ENCODE measurements at regions not wholly inside any gene's neighbourhood (a gene's known extent, or its start where the extent isn't known, plus 50 kb on each side); places are given as distances from the start of the nearest gene placed in this dataset.

DNA sequence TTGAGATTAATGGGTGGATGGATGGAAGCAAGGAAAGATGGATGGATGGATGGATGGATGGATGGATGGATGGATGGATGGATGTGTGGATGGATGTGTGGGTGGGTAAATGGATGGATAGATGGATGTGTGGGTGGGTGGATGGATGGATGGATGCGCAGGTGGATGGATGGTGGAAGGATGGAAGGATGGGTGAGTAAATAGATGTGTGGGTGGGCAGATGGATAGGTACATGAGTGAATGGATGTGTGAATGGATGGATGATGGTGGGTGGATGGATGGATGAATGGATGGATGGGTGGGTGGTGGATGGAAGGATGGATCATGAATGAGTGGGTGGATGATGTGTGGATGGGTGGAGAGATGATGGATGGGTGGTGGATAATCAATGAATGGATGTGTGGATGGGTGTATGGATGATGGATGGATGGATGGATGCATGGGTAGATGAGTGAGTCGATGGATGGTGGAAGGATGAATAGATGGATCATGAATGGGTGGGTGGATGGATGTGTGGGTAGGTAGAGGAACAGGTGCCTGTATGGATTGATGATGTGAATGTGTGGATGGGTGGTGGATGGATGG is 375.2 kb downstream of the BRD1 start:
- DNase-seq (ENCODE audit: low spot score), result peak; percentile 12
- intact Hi-C loops (cut with DNase I), result no loop called here

DNA sequence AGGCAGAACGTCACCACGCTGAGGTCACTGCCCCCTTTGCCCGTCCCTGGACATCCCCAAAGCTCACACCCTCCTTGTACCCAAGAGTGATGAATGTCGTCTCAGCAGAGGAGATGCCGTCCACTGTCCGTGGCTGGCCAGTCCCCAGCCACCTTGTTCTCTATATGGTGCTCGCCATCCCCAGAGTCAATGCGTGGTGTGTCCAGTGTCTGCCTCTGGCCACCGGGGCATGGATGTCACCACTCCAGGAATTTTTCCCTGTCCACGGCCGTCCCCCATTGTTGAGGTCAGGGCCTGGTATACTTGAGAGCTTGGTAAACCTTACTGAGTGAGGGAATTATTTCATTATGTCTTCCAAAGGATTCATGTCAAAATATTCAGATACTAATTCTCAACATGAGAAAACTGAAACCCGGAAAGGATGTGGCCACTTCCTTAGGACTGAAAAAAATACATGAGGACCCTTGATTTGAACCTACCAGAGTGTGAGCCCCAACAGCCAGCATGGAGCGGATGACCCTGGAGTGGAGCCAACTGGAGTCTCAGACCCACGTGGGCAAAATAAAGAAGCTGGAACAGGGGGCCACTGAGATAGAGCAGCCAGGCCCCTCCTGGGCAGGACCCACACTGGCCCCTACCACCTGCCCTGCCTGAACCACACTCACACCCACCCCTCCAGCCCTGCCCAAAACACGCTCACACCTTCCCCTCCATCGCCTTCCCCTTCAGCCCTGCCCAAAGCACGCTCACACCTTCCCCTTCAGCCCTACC is 376.4 kb downstream of the BRD1 start:
- intact Hi-C loops (cut with DNase I), result no loop called here
- peak; percentile 73 for DNase-seq (ENCODE audit: low spot score)

DNA sequence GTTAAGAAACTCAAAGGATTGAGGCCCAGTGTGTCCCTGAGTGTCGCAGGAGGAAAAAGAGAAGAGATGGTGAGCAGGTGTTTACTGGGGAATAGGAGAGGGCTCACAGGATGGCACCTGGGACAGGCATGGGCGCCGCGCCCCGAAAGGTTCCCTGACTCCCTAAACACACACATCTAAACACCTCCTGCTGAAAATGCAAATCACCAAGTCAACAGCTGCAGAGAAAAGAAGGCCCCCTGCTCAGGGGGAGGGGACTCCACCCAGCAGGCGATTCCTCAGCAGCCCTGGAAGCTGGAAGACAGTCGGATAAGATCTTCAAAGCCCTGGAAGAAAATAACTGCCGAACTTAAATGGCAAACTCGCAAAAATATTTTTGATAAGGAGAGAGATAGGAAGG is 377.2 kb downstream of the BRD1 start:
- intact Hi-C loops (cut with DNase I), result no loop called here
- DNase-seq (ENCODE audit: low spot score), result no peak

DNA sequence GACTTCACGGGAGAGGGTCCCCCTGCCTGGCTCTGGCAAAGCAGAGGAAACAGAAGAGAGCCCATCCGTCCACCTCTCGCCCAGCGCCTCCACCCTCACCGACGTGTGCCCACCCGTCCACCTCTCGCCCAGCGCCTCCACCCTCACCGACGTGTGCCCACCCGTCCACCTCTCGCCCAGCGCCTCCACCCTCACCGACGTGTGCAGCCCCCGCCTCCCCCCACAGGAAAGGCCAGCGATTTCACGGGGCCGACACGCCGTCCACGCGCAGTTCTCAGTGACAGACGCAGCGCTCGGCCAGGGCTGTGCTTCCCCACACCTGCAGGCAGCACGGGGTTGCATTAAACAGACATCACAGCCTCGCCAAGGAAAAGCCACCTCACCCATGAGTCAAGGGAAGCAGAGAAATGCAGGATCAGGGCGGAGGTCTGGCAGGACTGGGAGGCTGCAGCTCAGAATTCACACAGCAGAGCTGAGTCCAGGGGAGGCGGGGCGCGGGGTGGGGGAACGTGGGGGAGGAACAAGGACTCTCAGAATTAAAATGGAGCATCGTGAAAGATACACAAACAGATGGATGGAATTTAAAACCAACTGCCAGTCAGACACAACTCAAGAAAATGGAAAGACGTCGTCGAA is 377.7 kb downstream of the BRD1 start:
- intact Hi-C loops (cut with DNase I), result no loop called here
- DNase-seq (ENCODE audit: low spot score), result no peak

DNA sequence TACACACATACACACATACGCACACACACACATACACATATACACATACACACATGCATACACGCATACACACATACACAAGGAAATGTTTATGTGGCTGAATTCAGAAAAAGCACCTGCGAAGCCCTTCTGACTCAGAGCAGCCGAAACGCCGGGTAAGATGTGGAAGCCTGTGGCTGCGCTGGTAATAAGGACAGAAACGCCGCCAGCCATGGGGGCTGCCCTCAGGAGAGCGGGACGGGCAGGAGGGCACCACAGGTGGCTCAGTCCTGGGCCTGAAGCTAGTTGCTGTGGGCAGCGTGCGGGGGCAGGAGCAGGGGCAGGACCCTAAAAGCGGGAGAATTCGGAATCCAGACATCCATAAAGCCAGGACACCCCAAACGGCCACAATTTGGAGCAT is 378.3 kb downstream of the BRD1 start:
- intact Hi-C loops (cut with DNase I), result no loop called here
- no peak for DNase-seq (ENCODE audit: low spot score)

DNA sequence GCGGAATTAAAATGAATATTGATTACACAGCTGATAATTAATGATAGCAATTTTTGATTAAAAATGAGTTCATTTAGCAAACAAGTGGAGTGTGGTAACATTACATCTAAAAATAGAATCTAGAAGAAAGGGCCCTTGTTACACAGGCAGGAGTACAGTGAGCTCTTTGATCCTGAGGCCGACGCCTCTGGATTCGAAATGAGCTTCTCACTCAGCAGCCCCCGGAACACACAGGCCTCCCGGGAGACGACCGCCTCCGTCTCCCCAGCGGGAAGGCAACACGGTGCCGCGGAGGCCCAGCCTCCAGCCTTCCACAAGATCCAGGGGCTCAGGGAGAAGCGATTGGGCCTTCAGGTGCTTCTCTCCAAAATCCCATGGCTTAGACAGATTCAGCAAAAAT is 379.1 kb downstream of the BRD1 start:
- no peak for DNase-seq (ENCODE audit: low spot score)
- intact Hi-C loops (cut with DNase I), result no loop called here

DNA sequence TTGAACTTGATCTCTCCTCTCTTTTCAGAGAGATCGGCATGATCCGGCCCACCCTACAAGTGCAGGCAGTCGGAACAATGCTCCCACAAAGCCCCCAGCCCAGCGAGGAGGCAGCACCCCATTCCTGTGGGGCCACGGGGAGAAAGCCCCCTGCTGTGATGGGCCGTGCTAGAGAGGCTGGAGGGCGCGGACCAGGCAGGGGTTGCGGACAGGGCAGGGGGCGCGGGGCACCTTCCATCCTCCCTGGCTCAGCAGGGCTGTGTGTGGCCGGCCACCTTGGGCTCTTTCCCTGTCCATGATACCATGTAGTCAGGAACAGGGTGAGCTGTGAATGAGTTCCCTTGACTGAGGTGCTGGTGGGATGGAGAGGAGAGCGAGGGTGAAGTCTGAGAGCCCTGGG is 379.8 kb downstream of the BRD1 start:
- no peak for DNase-seq (ENCODE audit: low spot score)
- intact Hi-C loops (cut with DNase I), result no loop called here

DNA sequence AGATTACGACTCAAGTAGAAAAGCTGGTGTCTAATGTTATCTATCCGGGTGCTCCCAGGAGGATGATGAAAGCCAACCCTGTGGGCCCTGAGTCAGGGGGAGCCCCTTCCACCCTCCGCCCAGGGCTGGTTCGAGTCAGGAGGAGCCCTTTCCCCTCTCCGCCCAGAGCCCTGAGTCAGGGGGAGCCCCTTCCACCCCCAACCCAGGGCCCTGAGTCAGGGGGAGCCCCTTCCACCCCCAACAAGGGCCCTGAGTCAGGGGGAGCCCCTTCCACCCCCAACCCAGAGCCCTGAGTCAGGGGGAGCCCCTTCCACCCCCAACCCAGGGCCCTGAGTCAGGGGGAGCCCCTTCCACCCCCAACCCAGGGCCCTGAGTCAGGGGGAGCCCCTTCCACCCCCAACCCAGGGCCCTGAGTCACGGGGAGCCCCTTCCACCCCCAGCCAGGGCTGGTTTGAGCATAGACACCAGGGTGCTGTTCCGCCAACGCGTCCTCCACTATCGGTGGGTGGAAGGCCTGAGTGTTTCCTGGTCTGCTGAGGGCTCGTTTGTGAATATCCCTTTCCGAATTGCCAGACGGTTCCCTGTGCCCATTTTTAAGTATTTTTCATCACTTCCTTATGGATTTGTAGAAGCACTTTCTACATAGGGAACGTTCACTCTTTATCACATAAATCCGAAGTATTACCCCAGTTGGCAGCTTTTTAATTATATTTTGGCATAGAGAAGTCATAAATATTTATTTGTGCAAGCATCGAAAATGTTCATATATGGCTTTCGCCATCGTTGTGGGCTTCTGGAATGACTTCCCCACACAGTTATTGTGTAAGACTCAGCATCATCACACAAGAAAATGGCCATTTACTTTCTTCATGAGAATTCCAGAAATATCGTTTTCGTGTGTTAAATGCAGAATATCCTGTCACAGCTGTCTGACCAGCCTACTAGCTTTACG is 380.6 kb downstream of the BRD1 start:
- DNase-seq (ENCODE audit: low spot score), result no peak
- intact Hi-C loops (cut with DNase I), result no loop called here

DNA sequence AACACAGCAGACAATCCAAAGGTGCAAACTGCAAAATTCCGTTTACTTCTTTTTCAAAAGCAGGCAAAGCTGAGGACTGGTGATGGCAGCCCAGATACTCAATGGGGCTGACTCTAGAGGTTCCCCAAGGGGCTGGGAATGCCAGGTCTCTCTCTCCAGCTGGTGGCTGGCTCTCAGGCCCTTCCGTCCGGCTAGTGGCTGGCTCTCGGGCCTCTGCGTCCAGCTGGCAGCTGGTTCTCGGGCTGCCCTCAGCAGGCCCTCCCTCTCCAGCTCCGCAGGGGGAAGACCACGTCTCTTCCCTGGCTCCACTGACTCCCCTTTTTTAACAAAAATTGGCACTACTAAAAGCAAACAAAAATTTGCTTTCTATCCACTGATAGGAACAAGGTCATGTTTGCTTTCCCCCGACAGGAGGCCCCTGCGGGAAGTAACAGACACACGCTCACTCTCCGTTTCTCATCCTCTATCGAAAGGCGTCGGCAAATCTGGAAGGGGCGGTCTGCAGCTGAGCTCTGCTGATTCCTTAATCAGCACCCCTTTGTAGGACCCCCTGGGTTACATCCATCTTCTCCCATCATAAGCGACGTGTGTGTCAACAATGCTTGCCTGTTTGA is 381.4 kb downstream of the BRD1 start:
- DNase-seq (ENCODE audit: low spot score), result no peak
- intact Hi-C loops (cut with DNase I), result no loop called here

DNA sequence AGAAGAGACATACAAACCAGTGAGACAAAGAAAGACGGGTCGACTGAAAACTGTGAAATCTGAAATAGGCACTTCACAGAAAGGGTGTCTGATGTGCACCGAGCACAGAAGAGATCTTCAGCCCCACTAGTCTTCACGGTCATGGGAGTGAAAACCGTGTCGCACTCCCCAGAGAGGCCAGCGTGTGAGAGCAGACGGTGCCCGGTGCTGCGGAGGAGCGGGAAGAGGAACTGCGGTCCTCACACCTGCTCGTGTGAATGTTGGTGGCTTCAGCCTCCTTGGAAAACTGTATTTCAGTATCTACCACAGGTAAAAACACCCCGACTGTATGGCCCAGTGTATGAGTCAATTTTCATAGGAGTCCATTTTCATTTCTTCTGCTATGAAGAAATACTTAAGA is 382.9 kb downstream of the BRD1 start:
- DNase-seq (ENCODE audit: low spot score), result peak; percentile 31
- intact Hi-C loops (cut with DNase I), result no loop called here

DNA sequence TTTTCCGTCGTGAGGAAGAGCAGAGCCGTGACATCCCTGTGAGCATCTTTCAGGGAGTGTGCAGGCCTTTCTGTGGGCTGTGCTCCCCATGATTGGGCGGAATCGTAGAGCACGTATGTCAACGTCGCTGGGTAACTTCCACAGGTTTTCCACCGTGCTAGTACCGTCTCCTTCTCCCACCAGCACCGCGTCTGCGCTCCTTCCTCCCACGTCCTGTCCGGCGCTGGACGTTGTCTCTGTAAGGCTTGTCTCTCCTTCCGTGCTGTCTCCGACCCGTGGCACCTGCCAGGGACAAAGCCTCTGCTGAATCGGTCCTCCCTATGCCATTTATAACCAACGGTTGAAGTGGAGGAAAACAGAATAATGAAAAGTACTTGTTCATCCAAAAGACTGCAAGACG is 386.7 kb downstream of the BRD1 start:
- peak; percentile 78 for DNase-seq (ENCODE audit: low spot score)
- intact Hi-C loops (cut with DNase I), result no loop called here

DNA sequence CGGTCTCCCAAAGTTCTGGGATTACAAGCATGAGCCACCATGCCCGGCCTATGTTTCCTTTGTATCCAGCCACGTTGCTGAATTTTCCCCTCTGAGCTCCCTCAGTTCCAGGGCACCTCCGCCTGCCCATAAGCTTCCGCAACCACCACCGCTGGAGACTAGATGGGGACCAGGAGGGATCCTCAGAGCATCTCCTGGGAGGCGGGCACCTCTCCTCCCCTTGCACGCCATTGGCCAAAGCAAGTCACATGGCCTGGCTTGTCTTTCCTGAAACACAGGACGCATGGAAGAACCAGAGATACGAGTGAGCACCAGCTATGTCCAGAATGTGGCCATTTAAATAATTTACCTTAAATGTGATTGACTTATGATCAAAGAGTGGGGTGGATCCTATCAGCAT is 388.3 kb downstream of the BRD1 start:
- intact Hi-C loops (cut with DNase I), result no loop called here
- peak; percentile 47 for DNase-seq (ENCODE audit: low spot score)

DNA sequence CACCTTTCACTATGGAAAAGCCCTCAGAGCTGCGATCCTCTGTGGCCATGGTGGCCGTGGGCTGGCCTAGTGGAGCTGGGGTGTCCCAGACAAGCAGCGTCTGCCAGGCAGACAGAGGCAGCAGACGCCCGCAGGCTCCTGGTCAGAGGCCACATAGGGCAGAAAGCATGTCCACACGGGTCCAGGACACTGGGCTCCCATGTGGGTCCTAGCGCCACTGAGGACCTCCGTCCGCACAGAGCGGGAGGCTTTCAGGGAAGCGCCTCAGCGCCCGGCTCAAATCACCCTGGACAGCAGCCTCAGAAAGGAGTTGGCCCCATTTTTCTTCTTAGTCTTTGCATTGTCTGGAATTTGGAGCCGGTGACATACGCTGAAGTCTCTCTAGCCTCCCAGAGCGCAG is 389.7 kb downstream of the BRD1 start:
- no peak for DNase-seq (ENCODE audit: low spot score)
- intact Hi-C loops (cut with DNase I), result no loop called here

DNA sequence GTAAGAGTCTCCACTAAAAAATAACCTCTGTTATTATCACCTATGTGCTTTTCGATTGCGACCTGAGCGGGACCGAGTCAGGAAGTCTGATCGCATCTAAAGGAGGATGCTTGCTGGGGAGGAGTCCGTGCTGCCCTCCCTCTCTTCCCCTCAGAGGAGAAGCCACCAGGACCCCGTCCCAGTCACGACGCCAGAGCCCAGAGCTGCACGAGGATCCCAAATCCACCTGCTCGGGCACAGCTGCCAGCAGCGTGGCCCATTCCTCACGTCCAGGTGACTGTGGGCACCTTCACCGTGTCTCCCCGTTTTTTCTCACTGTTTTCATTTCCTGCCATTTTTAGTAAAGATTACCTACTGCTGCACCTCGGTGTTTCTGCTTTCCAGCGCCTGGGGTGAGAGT is 390.3 kb downstream of the BRD1 start:
- intact Hi-C loops (cut with DNase I), result no loop called here
- DNase-seq (ENCODE audit: low spot score), result no peak

DNA sequence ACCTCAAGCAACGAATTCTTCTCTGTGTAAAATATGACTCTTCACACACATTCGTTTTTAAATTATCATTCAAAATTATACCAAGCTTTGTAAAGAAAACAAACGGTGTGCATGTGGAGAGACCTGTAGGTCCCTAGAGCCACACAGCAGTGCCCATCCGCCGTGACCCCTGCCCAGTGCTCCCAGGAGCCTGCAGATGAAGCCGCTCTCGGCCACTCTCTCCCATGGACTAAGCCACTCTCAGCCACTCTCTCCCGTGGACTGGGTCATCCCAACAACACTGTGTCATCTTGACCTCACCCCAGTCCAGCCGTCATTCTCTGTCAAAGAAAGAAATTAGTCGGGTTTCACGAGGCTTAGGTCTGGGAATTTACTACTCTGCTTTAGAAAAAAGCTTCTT is 391.6 kb downstream of the BRD1 start:
- no peak for DNase-seq (ENCODE audit: low spot score)
- intact Hi-C loops (cut with DNase I), result no loop called here

DNA sequence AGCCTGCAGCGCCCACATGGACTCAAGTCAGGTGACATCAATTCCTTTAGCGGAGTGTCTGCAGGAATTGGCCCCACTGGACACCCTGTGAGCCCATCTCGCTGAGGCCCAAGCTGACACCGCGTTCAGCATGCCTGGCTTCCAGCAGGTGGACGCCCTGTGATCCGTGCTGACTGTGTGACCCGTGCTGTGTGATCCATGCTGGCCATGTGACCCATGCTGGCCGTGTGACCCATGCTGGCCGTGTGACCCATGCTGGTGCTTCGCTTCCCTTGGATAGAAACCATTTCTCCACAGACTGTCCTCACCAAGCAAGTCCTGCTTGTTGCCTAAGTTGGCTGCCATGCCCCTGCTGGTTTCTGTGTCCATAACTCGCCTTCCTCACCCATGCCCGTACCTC is 392.1 kb downstream of the BRD1 start:
- no peak for DNase-seq (ENCODE audit: low spot score)
- intact Hi-C loops (cut with DNase I), result no loop called here

DNA sequence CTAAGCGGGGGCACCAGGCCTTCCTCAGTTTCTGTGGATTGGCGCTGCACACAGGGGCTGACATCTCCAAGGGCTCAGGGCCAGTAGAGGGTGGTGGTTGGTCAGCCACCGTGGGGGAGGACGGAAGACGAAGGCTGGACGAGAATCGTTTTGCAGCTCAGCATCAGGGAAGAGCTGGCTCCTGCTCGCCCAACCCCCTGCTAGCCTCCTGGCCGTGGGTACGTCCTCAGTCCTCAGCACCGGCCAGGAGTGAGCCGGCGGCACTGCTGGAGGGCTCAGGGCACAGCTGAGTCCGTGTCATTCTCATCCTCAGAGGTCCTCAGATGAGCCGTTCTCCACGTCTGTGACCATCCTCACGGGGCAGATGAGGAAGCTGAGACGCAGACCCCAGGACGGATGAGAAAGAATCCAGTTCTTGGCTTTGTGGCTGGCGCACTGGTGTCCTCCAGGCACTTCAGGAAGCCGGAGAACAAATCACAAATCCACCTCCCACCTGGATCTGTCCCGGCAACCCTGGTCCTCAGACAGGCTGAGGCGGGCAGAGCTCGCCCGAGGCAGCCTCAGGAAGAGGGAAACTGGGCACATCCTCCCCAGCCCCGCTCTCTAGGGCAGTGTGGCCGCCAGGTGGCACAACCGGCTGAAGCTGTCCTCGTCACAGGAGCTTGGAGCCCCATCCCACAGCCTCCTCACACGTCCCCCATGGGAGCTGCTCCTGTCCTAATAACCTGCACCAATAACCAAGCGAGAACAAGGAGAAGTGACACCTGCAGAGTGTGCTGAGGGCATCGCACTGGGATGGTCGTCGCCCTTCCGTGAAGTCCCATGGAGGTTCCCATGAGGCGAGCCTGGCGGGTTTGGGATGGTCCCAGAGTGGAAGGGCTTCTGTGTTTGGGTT is 393.7 kb downstream of the BRD1 start:
- no peak for DNase-seq (ENCODE audit: low spot score)
- intact Hi-C loops (cut with DNase I), result no loop called here

DNA sequence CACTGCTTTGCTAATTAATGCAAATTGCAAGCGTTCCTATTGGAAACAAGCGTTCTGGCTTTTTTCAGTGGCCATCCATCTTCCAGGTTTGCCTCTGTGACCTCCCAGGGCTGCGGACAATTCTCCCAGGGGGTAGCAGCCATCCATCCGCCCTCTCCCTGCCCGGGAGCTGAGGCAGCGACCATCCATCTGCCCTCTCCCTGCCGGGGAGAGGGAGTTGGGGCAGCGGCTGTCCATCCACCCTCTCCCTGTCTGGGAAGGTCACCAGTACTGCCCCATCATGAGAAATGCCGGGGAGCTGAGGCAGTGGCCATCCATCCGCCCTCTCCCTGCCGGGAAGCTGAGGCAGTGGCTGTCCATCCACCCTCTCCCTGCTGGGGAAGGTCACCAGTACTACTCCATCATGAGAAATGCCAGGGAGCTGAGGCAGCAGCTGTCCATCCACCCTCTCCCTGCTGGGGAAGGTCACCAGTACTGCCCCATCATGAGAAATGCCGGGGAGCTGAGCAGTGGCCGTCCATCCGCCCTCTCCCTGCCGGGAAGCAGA is 394.7 kb downstream of the BRD1 start:
- intact Hi-C loops (cut with DNase I), result no loop called here
- DNase-seq (ENCODE audit: low spot score), result no peak
